GM18508 (cell line): ENCODE measurements at regions not wholly inside any gene's neighbourhood (a gene's known extent, or its start where the extent isn't known, plus 50 kb on each side); places are given as distances from the start of the nearest gene placed in this dataset.
"Not testable (repeated sequence)": the region's sequence is repeated elsewhere in the genome, so short reads cannot be mapped to it uniquely, and the experiment has no call there.

ENCODE experiments used
- ATAC-seq: cut with Tn5 transposase; IDR thresholded peaks from one replicate; pipeline ENCODE4 v1.9.1; 2021; ENCODE audit warnings: moderate number of reproducible peaks; ENCODE audit not compliant: insufficient read depth, unreplicated experiment

DNA sequence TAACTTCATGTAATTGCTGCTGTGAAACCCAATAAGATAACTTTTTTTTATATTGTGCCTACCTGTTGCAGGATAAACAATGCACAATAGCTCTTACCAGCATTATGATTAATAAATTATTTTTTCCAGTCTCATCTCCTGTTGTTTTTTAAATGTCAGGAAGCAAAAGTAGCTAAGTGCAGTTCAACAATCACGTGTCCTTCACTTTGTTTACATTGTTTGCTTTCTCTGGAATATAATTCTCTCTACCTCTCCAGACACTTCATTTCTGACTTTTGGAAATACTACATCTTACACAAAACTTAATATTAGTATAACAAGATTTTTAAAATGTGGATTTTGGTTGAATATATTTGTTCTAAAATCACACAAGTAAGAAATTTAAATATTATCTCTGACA lies 1359.4 kb downstream of the SLITRK1 start:
- ATAC-seq: no peak

DNA sequence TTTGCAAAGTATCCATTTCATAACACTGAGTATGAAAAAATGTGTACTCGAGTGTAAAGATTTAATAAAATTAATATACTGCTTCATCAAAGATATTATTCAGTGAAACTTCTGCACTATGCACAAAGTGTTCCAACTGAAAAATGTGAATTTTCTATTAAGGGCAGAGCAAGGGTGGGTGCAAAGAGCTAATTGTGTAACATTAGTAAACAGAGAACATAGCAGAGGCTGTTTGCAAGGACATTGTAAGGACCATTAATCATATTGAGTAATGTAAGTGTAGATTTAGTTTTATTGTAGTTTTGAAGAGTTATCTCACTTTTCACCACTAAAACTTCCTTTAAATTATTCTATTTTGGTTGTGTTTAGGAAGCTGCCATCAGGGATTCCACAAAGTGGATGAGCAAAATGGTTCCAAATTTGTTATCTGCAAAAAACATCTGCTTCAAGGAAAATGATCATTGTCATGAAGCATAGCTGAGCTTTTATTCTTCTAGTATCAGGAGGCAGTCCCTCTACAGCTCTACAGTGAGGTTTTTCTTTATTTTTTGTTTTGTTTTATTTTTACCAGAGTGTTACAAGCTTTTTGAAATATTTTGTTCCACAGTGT lies 1375.4 kb downstream of the SLITRK1 start:
- ATAC-seq: no peak

DNA sequence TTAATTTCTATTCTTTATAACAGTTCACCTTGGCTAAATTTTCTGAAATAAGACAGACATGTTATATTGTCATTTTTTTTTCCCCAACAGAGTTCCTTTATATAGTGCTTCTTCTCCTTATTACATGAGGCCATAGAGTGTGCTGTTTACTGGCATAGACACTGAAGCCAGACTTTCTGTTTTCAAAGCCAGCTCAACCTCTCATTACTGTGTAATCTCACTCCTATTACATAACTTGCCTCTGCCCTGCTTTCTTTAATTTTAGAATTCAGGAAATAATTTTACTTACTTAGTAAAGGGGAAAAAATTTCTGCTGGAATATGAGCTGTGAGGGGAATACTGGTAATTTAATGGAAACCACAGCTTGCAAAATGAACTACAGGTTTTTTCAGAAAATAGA lies 1380.4 kb downstream of the SLITRK1 start:
- ATAC-seq: no peak

DNA sequence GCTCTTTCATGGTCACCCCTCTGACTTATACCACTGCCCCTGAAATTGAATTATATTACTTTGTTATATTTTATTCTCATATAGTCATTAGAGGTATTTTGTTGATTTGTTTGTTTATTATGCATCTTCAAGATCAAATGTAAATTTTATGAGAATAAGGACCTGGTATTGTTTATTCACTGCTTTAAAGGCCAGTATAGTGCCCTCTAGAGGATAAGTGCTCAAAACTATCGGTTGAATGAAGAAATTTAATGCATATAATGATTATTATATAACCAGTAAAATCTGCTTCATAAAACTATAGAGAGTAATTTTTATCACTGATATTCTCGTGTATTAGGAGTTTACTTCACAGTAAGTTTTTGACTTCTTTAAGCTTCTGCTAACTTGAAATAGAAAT lies 1401.9 kb downstream of the SLITRK1 start:
- no peak for ATAC-seq

DNA sequence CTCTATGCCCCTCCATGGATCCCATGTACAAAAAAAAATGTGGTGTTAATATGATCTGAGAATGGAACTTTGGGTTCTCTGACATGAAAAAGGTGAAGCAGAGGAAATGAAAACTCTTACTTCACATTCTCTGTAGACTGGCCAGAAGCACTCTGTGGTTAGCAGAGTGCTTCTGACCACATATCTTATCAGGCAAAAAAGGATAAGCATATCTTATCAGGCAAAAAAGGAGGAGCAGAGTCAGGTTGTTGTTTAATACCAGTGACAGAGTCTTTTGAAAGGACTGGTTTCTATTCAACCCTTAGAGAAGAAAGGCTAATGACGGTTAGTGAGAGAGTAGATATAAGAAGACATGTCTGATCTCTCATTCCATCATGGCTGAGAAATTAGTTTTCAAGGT lies 1404.8 kb downstream of the SLITRK1 start:
- no peak for ATAC-seq

DNA sequence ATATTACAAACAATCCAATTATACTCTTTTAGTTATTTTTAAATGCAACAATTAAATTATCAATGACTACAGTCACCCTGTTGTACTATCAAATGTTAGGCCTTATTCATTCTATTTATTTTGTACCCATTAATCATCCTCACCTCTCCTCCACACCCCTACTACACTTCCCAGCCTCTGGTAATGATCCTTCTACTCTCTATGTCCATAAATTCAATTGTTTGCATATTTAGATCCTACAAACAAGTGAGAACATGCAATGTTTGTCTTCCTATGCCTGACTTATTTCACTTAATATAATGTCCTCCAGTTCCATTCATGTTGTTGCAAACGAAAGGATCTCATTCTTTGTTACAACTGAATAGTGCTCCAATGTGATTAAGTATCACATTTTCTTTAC lies 1414.6 kb downstream of the SLITRK1 start:
- ATAC-seq: no peak

DNA sequence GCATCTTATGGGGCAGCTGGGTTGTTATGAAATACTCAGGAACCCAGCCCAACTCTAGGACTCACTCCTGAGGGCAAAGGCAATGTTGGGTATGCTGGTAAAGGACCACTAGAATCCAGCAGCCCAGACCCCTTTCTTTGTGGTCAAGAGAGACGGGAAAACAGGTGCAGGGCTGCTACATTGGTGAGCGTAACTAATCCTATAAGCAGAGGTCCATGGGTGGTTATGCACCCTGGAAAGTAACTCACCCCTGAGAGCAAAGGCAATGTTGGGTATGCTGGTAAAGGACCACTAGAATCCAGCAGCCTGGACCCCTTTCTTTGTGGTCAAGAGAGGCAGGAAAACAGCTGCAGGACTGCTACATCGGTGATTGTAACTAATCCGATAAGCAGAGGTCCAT lies 1422.7 kb downstream of the SLITRK1 start:
- ATAC-seq: not testable (repeated sequence)

DNA sequence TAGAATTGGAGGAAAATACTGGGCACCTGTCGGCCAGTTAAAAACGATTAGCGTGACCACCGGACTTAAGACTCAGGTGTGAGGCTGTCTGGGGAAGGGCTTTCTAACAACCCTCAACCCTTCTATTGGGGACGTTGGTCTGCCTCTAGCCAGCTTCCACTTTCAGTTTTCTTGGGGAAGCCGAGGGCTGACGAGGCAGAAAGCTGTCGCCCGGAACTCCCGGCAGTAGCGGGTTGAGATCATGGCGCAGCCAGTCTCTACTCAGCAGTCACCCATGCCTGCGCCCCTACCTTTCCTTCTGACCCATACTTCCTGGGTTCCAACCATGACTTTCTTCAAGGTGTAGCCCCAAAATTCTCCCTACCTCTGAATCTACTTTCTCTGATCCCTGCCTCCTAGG lies 1424.1 kb downstream of the SLITRK1 start:
- no peak for ATAC-seq

DNA sequence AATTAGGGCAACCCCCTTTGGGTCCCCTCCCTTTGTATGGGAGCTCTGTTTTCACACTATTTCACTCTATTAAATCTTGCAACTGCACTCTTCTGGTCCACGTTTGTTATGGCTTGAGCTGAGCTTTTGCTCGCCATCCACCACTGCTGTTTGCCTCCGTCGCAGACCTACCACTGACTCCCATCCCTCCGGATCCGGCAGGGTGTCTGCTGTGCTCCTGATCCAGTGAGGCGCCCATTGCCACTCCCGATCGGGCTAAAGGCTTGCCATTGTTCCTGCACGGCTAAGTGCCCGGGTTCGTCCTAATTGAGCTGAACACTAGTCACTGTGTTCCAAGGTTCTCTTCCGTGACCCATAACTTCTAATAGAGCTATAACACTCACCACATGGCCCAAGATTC lies 1424.7 kb downstream of the SLITRK1 start:
- not testable (repeated sequence) for ATAC-seq

DNA sequence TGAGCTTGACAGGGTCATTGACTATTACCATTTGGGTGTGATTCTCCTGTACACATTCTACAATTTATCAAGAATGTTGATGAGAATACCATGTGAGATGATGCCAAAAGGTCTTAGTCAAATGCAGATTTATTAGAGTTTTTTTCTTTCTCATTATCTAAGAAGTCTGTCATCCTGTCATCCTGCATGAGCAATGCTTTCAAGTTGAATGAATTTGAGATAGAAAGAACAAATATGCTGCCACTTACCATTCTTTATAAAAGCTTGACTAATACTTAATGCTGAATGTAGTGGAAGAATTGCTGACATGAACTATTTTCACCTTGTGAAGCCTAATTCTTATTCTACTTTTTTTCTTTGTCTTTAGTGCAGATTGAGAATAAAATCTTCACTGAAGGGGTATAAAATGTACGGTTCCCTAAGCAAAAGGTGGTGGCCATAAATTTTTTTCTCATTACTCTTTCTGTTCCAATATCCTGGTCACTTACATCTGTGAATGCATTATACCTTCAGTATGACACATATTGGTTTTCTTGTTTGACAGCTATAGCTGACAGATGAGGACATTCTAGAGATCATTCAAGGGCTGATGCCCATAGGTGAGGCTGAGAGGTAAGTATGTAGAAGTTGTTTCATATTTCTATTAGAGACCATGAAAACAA lies 1434.7 kb downstream of the SLITRK1 start:
- no peak for ATAC-seq

DNA sequence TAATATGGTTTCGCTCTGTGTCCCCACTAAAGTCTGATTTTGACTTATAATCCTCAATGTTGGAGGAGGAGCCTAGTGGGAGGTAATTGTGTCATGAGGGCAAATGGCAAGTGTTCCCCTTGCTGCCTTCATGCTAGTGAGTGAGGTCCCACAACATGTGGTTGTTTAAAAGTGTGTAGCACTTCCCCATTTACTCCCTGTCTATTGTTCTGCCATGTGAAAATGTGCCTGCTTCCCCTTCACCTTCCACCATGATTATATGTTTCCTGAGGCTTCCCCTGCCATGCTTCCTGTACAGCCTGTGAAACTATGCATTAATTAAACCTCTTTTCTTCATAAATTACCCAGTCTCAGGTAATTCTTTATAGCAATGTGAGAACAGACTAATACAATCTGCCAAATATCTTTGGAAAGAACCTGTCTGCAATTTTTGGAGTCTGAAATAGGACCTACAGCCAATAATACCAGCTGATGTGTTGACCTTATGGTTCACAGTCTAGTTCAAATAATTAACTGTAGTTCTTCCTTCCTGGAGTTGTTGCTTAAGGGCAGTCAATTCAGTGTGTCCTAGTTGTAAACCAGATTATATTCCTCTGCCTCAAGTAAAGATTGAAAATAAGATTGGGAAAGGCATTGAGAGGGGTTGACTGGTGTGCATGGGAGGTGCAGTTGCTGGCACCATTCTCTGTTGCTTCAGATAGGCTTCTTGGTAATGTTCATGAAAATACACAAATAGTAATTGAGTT lies 1442.9 kb downstream of the SLITRK1 start:
- ATAC-seq: no peak

DNA sequence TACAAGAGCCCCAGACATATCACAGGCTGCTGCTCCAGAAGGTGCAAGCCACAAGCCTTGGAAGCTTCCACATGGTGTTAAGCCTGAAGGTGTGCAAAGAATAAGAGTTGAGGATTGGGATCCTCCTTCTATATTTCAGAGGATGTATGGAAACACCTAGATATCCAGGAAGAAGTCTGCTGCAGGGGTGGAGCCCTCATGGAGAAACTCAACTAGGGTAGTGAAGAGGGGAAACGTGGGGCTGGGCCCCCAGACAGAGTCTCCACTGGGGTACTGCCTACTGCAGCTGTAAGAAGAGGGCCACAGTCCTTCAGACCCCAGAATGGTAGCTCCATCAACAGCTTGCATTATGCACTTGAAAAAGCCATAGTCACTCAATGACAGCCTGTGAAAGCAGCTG lies 1444.0 kb downstream of the SLITRK1 start:
- ATAC-seq: no peak

DNA sequence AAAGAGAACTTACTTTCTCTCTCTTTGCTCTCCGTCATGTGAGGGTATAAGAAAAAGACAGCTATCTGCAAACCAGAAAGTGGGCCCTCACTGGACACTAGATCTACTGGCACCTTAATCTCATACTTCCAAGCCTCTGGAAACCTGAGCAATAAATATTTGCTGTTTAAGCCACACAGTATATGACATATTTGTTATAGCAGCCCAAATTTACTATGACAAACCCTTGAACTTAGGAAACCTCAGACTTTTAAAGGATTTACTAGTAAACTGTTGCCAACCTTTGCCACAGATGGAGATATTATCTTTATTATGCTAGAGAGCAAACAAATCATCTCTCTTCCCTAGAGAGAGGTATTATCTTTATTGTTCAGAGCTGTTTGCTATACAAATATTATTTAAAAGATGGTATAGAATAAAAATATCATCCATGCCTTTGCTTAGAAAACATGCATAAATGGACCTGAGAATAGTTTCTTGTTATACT lies 1446.1 kb downstream of the SLITRK1 start:
- ATAC-seq: no peak

DNA sequence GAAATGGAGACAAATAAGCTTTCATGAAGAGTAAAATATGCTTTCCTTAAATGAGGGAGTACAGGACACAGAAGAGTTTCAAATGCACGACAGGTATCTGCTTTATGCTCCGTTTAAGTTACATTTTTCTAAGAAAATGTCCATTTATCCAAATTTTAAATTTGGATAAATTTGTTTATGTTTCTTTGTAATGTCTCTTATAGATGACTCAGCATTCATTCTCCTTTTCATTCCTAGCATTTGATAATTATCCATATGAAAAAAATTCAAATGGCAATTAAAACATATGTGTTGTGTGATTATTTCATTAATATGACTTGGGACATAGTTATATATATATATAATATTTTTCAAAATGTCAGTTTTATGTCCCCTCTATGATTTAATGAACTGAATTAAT lies 1449.3 kb downstream of the SLITRK1 start:
- ATAC-seq: no peak

DNA sequence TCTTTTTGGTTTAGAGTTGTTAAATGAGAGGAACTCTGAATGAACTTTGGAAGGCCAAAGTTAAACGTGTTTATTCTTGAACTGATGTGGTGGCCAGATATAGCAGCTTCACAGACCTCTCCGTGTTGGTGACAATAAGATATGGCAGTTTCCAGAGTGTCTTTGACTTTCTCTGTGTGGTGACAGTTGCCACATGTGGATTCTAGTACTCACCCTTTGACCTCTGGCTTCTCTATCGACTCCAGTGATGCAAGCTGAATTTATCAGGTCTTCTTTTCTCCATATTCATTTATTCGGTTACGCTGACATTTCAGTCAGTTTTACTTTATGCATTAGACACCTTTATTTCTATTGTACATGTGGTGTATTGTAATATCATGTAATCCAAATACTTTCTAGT lies 1469.5 kb downstream of the SLITRK1 start:
- ATAC-seq: no peak

DNA sequence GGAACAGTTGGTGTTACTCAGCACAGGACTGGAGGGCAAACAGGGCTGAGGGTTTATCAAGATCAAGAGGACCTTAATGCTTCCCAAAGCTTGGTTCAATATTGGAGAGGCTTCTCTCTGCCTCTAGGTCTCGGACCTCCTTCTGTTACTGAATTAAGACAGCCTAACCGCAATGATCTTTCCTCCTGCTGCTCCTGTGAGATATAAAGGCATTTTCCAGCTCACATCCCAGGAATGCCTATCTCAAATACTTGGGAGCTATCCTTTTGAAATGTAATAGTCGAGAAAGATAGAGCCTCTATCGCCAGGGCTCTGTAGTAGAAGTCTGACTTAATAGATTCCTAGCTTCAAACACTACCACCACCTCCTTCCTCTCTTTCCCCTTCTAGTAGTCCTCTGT lies 1475.0 kb downstream of the SLITRK1 start:
- ATAC-seq: no peak

DNA sequence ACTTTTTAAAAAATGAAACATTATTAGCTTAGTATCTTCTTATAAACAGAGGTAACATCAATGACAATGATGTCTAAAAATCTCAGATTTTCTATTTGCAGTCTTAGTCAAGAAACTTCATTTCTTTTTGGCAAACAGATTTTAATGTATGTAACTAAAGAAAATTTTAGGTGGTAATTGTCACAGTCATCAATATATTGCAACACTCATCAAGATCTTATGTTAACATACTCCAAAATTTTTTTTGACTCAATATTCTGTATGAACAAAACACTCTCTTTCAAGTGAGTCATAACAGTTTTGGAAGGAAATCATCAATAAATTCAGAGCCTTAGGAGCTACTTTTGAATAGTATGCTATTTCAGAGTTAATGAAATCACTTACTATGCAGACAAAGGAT lies 1507.6 kb downstream of the SLITRK1 start:
- no peak for ATAC-seq

DNA sequence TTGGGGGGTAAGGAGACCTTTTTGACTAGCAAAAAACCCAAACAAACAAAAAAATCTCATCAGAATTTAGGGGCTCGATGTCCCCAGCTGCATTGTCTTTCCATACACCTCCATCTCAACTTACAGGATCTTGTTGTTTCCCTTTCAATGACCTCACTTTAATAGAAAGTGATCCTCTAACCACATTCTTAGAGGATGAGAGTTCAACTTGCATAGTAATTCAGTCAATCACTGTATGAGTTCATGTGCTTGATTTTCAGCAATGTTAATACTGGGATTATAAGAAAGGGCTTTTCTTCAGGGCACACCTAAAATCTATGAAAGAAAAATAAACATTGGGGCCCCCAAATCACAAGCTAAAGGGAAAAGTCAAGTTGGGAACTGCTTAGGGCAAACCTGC lies 1512.0 kb downstream of the SLITRK1 start:
- no peak for ATAC-seq

DNA sequence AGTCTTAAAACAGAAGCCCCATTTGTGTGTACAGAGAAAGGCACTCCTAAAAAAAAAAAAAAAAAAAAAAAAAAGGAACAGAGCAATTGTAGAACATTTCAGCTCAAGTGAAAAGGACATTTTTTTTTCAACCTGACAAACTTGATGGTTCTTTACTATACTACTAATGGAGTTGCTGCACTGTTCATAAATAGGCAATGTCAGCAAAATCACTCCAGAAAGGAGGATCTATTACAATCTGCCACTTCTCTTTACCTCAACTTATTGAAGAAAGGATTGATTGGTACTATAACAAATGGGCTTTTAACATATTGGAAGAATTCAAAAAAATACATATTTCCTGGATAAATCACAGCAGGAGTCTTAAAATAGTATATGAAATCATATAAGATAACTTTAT lies 1517.7 kb downstream of the SLITRK1 start:
- no peak for ATAC-seq

DNA sequence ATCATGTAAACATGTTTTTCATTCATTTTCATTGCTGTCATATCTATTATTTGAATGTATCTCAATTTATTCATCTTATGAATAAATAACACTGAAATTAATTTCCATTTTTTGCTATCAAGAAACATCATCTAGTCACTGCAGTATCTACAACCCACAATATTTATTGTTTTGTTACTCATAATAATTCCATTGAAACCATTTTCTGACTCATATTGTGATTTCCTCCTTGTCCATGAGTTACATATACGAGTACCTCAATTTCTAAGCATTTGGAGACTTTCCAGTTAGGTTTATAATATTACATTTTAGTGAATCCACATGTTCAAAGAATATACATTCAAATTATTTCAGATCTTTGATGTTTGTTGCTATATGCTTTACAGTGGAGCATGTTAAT lies 1524.0 kb downstream of the SLITRK1 start:
- no peak for ATAC-seq

DNA sequence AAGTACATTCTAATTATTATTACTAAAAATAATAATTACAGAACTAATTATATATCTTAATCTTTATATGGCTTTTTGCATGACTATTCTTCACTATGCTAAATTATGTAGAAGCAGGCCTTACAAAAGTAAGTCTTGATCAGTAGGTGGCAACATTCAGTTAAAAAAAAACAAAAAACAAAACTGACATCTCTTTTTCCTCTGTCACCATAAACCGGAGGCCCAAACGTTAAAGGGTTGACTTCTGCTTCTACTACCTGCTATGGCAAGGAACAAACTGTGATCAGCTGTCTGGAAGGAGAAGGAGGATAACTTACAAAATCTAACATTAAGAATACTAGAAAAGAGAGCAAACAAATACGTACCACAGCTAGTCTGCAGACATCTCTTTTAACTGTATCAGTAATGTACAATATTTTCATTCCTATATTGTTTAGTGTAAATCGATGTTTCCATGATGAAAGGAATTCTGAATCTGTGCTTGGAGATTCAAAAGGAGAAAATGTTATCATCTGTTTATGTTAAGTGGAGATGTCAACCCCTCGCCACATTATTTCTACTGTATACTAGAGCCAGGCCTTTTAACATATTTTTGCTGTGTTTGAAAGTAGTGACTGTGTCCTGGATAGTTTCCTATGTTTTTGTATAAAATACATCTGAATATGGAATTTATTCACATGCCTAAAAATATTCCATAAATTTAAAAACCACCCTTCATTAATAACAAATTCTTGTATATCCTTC lies 1525.4 kb downstream of the SLITRK1 start:
- ATAC-seq: no peak
